PC-9 (cell line): ENCODE measurements at regions not wholly inside any gene's neighbourhood (a gene's known extent, or its start where the extent isn't known, plus 50 kb on each side); places are given as distances from the start of the nearest gene placed in this dataset.

ENCODE experiments used
- CTCF ChIP-seq: fragments of 200-600 bp; sonication (generic); conservative IDR thresholded peaks from 2 replicates; pipeline ENCODE4 v1.6.1; 2017; ENCODE audit warnings: mixed run types, antibody characterized with exemption, mild to moderate bottlenecking, moderate library complexity
- EZH2 ChIP-seq: fragments of 200-600 bp; sonication (generic); IDR thresholded peaks from 2 replicates; pipeline ENCODE4 v1.8.0; 2017; ENCODE audit warnings: antibody characterized with exemption, low read depth

GRCh38 chr5:38764937-38765391 is 80.8 kb upstream of the OSMR start:
- no peak for TF ChIP-seq CTCF
- no peak for TF ChIP-seq EZH2
